ENCODE measurements at regions not wholly inside any gene's neighbourhood (a gene's known extent, or its start where the extent isn't known, plus 50 kb on each side); places are given as distances from the start of the nearest gene placed in this dataset.
"Not testable (repeated sequence)": the region's sequence is repeated elsewhere in the genome, so short reads cannot be mapped to it uniquely, and the experiment has no call there.

DNA sequence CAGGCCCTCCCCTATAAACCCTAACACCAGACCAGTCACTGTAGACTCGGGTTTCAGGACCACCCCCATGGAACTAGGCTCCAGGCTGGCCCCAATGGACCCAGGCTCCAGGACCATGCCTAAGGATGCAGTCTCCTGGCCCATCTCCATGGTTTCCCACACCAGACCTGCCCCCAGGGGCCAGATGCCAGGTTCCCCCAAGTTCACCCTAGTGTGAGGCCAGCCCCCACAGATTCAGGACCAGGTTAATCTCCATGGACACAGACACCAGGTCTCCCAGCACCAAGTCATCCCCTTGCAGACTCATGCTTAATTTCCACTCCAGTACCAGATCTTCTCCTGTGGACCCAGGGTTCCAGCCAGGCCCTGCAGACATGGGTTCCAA lies 103.8 kb upstream of the LANCL2 start:
- no peak overlapping the region for H3K4me3 Mint-ChIP-seq
- H3K9me3 Mint-ChIP-seq, result no peaks in the 10 kb centered on the region
- no peak overlapping the region for H3K27ac Mint-ChIP-seq
- peaks cover under 1% of the 10 kb centered on the region for H3K4me1 Mint-ChIP-seq
- no peaks in the 10 kb centered on the region for H3K36me3 Mint-ChIP-seq
- no peak for ATAC-seq (ENCODE audit: low read depth)
- POLR2A ChIA-PET, result no interaction called here
- peaks cover 42% of the 10 kb centered on the region for H3K27me3 Mint-ChIP-seq
- DNase-seq, result no peak

DNA sequence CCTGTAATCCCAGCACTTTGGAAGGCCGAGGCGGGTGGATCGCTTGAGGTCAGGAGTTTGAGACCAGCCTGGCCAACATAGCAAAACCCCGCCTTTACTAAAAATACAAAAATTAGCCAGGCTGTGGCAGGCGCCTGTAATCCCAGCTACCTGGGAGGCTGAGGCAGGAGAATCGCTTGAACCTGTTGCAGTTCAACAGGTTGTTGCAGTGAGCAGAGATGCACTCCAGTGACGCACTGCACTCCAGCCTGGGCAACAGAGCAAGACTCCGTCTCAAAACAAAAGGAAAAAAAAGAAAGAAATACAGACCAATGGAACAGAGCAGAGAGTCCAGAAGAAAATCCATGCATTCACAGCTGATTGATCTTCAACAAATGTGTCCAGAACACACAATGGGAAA lies 99.8 kb upstream of the LANCL2 start:
- H3K27ac Mint-ChIP-seq; DNase-seq; ATAC-seq (ENCODE audit: low read depth); H3K36me3 Mint-ChIP-seq; H3K4me3 Mint-ChIP-seq; POLR2A ChIA-PET; H3K9me3 Mint-ChIP-seq; H3K4me1 Mint-ChIP-seq: not testable (repeated sequence)
- H3K27me3 Mint-ChIP-seq, result peaks cover 35% of the 10 kb centered on the region

DNA sequence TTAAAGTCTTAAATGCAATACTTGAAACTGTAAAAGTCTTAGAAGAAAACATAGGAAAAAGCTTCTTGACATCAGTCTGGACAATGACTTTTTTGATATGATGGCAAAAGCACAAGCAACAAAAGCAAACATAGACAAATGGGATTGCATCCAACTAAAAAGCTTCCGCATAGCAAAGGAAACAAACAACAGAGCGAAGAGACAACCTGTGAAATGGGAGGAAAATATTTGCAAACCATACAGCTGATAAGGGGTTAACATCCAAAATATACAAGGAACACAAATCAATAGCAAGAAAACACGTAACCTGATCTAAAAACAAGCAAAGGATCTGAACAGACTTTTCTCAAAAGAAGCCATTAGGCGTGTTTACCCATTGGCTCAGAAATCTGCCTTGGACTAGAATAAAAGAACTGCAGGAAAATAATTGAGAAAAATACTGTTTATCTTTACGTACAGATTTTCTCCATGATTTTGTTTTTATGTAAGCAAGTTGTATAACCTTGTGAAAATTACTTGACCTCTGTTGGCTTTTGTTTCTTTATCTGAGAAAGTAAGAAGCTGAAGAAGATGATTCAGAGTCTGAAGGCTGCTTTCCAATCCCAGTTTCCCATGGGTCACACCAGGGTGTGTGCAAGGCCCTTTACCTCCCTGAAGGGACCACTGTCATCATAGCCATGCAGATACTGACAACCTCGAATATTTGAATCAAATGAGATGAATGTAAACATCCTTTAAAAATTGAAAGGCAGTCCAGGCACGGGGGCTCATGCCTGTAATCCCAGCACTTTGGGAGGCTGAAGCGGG lies 99.1 kb upstream of the LANCL2 start:
- H3K36me3 Mint-ChIP-seq, result no peaks in the 10 kb centered on the region
- ATAC-seq (ENCODE audit: low read depth), result no peak
- POLR2A ChIA-PET, result no interaction called here
- H3K4me3 Mint-ChIP-seq, result no peak overlapping the region
- H3K27ac Mint-ChIP-seq, result no peak overlapping the region
- DNase-seq, result no peak
- H3K4me1 Mint-ChIP-seq, result no peaks in the 10 kb centered on the region
- no peaks in the 10 kb centered on the region for H3K9me3 Mint-ChIP-seq
- peaks cover 35% of the 10 kb centered on the region for H3K27me3 Mint-ChIP-seq

DNA sequence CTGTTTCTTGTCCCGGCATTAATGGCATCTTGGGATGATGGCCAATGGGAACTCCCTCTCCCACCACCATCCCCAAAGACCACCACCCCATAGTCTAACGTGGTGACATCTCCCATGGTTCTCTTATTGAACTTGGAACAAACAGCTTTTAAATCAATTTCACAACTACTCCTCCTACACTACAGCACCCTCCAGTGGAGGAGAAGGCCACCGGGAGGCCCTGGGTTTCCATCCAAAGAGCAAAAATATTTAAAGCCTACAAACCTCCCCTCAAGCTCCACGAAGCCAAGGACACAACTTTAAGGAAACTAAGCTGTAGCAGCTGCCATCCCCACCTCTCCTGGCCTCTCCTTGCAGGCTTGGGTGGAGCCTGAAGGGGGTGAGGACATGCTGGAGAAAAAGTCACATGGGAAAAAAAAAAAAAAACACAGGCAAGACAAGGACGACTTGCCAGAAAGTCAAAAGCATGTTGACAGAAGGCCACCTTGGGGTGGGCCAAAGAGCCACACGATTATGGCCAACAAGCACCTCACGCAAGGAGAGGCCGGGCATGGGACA lies 94.0 kb upstream of the LANCL2 start:
- no peaks in the 10 kb centered on the region for H3K36me3 Mint-ChIP-seq
- H3K27ac Mint-ChIP-seq, result no peak overlapping the region
- POLR2A ChIA-PET, result no interaction called here
- no peaks in the 10 kb centered on the region for H3K9me3 Mint-ChIP-seq
- H3K27me3 Mint-ChIP-seq, result peaks cover 3% of the 10 kb centered on the region
- no peak for ATAC-seq (ENCODE audit: low read depth)
- H3K4me1 Mint-ChIP-seq, result no peaks in the 10 kb centered on the region
- DNase-seq, result no peak
- H3K4me3 Mint-ChIP-seq, result no peak overlapping the region

DNA sequence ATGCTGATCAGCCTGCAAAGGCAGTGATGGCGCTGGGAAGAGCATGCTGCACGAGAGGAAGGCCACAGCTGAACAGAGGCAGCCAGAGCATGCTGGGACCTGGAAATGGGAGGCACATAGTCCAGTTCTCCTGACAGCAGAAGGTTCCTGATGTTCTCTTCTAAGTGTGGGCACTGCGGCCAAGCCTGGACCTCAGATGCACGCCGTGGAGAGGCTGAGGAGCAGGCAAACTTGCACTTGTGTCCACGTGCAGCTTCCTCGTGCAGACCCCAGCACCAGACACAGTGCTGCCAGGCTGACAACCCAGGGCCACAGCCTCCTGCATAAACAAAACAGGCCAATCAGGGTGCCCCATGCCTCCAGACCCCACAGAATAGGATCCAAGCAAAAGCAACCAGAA lies 93.5 kb upstream of the LANCL2 start:
- POLR2A ChIA-PET, result no interaction called here
- H3K36me3 Mint-ChIP-seq, result no peaks in the 10 kb centered on the region
- no peaks in the 10 kb centered on the region for H3K9me3 Mint-ChIP-seq
- peaks cover 3% of the 10 kb centered on the region for H3K27me3 Mint-ChIP-seq
- ATAC-seq (ENCODE audit: low read depth) (no peak), DNase-seq (no peak)
- H3K4me3 Mint-ChIP-seq, result no peak overlapping the region
- no peak overlapping the region for H3K27ac Mint-ChIP-seq
- H3K4me1 Mint-ChIP-seq, result no peaks in the 10 kb centered on the region

DNA sequence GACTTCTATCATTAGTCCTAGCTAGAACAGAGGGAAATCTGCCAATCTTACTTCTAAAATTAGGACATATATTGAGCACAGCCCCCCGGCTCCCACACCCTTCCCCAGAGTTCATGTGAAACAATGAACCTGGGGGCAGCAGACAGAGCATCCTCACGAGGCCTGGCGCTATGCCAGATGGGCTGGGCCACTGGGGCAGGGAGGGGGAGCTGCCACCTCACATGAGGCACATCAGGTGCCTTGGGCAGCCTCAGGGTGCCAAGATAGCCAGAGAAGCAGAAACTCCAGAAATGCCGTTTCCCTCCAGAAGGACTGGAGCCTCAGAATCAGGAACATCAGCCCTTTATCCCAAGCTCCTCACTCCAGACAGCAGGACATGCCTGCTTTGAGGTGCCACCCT lies 92.8 kb upstream of the LANCL2 start:
- Mint-ChIP-seq H3K27me3 (peaks cover 3% of the 10 kb centered on the region), H3K4me1 (no peaks in the 10 kb centered on the region), H3K9me3 (no peaks in the 10 kb centered on the region), H3K4me3 (no peak overlapping the region), H3K36me3 (no peaks in the 10 kb centered on the region), H3K27ac (no peak overlapping the region)
- DNase-seq, result no peak
- no peak for ATAC-seq (ENCODE audit: low read depth)
- POLR2A ChIA-PET, result no interaction called here

DNA sequence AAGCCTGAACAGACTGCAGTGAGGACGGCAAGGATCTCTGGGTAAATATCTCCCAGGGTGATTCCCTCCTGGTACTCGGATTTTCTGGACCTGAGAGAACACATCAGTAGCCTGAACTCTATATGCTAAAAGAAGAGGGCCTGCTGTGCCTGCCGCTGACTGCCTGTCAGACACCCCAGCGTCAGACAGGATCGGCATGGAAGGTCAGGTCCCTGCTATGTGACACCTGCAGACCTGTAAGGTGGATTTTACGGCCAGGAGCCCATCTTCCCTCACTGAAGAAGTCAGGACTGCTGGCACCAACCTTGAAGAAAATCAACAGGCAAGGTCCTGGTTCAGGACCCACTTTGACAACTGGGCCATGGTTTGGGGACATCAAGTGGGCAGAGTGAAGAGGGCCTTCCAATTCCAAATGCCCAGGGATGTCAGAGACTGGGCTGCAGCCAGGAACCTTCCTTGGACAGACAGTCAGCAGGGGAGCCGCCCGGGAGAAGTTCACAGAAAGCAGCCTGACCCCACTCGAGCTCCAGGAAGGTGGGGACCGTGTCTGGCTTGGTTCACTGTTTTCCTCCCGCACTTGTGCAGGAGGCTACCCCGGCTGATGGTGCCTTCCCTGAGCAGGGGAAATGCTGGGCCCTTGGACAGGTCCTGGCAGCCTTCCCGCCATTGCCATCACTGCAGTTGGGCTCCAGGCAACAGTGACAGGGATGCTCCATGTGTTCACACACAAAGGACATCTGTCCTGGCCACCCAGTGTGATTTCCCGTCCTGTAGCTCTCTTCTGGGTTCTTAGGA lies 91.8 kb upstream of the LANCL2 start:
- ATAC-seq (ENCODE audit: low read depth) (no peak), DNase-seq (no peak)
- Mint-ChIP-seq H3K27ac (no peak overlapping the region), H3K36me3 (no peaks in the 10 kb centered on the region), H3K27me3 (peaks cover 6% of the 10 kb centered on the region), H3K9me3 (no peaks in the 10 kb centered on the region), H3K4me3 (no peak overlapping the region), H3K4me1 (no peaks in the 10 kb centered on the region)
- POLR2A ChIA-PET, result no interaction called here

DNA sequence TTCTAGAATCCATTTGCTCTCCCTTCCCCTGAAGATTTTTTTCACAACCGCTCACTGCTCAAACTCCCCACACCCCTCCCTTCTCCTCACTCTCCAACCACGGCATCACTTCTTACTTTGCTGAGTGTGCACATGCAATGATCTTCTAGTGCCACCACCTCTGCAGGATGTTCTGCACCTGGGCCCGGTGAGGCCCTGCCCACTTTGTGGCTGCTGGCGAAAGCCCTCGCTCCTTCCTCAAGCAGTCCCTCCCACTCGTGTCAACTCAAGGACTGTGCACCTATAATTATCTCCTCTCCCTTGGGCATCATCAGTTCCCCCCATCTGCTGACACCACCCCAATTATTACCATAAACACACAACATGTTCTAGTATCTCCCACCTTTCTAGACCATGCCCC lies 91.0 kb upstream of the LANCL2 start:
- DNase-seq, result no peak

DNA sequence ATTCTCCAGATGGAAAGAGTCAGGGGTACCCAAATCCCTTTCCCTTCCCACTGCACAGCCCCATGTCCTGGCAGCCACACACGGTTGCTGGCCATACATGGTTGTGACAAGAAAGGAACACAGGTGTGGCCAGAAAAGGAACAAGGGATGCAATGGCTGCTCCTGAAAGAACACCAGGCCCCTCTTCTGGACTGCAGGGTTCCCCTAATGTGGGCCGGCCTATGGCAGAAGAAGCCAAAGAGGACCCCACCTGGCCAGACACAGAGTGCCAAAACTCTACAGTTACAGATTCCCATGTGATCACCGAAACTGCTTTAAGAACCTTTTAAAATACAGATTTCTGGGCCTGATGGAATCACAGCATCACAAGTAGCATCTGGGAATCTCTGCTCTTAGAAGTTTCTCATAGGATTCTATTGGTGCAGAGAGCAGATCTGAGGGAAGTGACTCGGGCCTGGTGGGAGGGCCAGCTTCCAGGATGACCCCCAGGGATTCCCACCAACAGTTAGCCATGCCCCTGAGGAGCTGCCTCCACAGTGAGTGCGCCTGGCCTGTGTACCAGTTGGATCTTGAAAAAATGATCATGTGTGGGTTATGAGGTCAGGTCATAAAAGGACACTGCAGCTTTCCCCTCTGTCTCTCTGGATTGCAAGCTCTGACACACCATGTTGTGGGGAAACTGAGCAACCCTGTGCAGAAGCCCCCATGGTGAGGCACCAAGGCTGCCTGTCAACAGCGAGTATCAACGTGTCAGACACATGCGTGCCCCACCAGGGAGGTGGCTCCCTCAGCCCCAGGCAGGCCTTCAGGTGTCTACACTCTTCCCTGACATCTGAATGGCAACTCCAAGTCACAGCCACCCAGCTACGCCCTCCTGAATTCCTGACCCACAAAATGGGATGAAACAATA lies 89.6 kb upstream of the LANCL2 start:
- no peak for ATAC-seq (ENCODE audit: low read depth)
- H3K4me3 Mint-ChIP-seq, result no peak overlapping the region
- POLR2A ChIA-PET, result no interaction called here
- H3K27ac Mint-ChIP-seq, result no peak overlapping the region
- DNase-seq, result no peak
- H3K9me3 Mint-ChIP-seq, result no peaks in the 10 kb centered on the region
- H3K4me1 Mint-ChIP-seq, result no peaks in the 10 kb centered on the region
- no peaks in the 10 kb centered on the region for H3K36me3 Mint-ChIP-seq
- H3K27me3 Mint-ChIP-seq, result peaks cover 8% of the 10 kb centered on the region

More for the DNA sequence above, 91.0 kb upstream of the LANCL2 start:
- POLR2A ChIA-PET, result no interaction called here
- Mint-ChIP-seq H3K4me3 (no peak overlapping the region), H3K27me3 (peaks cover 6% of the 10 kb centered on the region), H3K27ac (no peak overlapping the region), H3K36me3 (no peaks in the 10 kb centered on the region), H3K9me3 (no peaks in the 10 kb centered on the region), H3K4me1 (no peaks in the 10 kb centered on the region)
- ATAC-seq (ENCODE audit: low read depth), result no peak

DNA sequence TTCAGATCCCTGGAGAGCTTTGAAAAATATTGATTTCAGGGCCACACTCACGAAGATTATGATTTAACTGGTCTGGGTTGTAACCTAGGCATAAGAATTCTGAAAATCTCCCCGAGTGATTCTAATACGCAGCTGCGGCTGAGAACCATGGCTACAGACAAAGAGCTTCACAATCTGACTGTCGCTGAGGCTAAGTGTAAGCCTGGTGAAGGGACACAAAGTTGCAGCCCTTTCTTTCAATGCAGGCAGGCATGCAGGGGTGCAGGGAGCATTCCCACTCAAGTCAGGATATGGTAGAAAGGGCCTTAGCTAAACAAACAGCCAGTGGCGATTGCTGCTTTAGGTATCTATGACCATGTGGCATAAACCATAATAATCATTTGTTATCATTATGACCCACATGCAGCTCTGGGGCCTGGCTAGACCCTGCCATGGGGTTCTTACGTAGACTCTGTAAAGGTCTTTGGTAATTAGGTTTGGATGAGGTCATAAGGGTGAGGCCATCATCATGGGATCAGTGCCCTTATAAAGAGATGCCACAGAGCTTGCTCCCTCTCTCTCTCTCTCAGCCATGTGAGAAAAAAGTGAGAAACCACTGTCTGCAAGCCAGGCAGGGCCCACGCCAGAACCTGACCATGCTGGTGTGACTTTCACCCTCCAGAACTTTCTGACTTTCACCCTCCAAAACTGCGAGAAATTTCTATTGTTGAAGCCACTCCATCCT lies 88.4 kb upstream of the LANCL2 start:
- H3K9me3 Mint-ChIP-seq, result no peaks in the 10 kb centered on the region
- H3K4me3 Mint-ChIP-seq, result no peak overlapping the region
- DNase-seq (no peak), ATAC-seq (ENCODE audit: low read depth) (no peak)
- peaks cover 8% of the 10 kb centered on the region for H3K27me3 Mint-ChIP-seq
- no peaks in the 10 kb centered on the region for H3K36me3 Mint-ChIP-seq
- H3K4me1 Mint-ChIP-seq, result no peaks in the 10 kb centered on the region
- POLR2A ChIA-PET, result no interaction called here
- H3K27ac Mint-ChIP-seq, result no peak overlapping the region

DNA sequence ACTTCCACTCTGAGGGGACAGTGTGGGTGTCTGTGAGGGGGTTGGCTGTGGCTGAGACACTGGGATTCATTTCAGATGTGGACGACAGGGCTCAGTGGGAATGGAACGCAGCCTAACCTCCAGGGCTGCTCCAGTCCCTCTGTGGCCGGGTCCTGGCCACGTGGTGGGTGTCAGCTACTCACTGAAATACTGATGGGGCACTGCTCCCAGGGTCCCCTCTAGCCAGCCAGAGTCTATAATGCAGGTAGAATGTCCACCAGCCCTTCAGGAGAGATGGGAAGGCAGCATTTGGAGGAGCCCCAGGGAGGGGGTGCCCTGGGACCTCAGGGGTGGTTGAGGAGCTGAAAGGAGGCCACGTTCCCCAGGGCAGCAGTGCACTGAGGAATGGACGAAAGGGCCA lies 87.2 kb upstream of the LANCL2 start:
- Mint-ChIP-seq H3K27ac (no peak overlapping the region), H3K27me3 (peaks cover 8% of the 10 kb centered on the region), H3K9me3 (no peaks in the 10 kb centered on the region), H3K4me3 (no peak overlapping the region), H3K4me1 (no peaks in the 10 kb centered on the region), H3K36me3 (no peaks in the 10 kb centered on the region)
- no peak for ATAC-seq (ENCODE audit: low read depth)
- POLR2A ChIA-PET, result no interaction called here
- no peak for DNase-seq

DNA sequence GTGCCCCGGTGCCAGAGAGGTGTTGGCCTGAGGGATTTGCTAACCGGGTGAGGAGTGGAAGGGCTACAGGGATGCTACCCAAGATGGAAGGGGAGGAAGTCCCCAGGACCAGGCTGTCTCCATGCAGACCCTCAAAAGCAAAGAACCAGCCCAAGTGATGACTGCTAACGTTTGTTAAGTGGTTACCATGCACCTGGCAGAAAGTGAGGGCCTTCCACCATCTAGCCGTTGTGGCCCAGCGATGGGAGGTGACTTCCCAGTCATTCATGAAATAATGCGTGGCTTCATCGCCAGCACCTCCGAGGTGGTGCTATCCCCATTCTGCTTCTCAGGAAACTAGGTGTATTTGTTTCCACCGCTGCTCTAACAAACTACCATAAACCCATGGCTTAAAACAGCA lies 86.8 kb upstream of the LANCL2 start:
- Mint-ChIP-seq H3K4me3 (no peak overlapping the region), H3K27me3 (peaks cover 8% of the 10 kb centered on the region), H3K27ac (no peak overlapping the region), H3K9me3 (no peaks in the 10 kb centered on the region), H3K4me1 (no peaks in the 10 kb centered on the region), H3K36me3 (no peaks in the 10 kb centered on the region)
- no peak for ATAC-seq (ENCODE audit: low read depth)
- DNase-seq, result no peak
- POLR2A ChIA-PET, result no interaction called here
